ENCODE measurements at regions not wholly inside any gene's neighbourhood (a gene's known extent, or its start where the extent isn't known, plus 50 kb on each side); places are given as distances from the start of the nearest gene placed in this dataset.

GRCh38 chr3:113117511-113118234, 93.7 kb upstream of the BOC start:
- CTCF ChIA-PET, result no interaction called here
- peak; percentile 32 for DNase-seq (ENCODE audit: low spot score)
- TF ChIP-seq, protein P1, sequence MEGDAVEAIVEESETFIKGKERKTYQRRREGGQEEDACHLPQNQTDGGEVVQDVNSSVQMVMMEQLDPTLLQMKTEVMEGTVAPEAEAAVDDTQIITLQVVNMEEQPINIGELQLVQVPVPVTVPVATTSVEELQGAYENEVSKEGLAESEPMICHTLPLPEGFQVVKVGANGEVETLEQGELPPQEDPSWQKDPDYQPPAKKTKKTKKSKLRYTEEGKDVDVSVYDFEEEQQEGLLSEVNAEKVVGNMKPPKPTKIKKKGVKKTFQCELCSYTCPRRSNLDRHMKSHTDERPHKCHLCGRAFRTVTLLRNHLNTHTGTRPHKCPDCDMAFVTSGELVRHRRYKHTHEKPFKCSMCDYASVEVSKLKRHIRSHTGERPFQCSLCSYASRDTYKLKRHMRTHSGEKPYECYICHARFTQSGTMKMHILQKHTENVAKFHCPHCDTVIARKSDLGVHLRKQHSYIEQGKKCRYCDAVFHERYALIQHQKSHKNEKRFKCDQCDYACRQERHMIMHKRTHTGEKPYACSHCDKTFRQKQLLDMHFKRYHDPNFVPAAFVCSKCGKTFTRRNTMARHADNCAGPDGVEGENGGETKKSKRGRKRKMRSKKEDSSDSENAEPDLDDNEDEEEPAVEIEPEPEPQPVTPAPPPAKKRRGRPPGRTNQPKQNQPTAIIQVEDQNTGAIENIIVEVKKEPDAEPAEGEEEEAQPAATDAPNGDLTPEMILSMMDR (conservative IDR thresholded peaks at IDR 0.05; ENCODE audit: low read depth), result no peak
- H3K27ac ChIP-seq, result no peak overlapping the region
- POLR2A ChIA-PET (ENCODE audit: low non-redundant PET), result no interaction called here

- DNase-seq (ENCODE audit: low spot score), result no peak
- POLR2A ChIA-PET (ENCODE audit: low non-redundant PET), result no interaction called here
- no peak overlapping the region for H3K27ac ChIP-seq
- CTCF ChIA-PET, result no interaction called here
- TF ChIP-seq, protein P1 (conservative IDR thresholded peaks at IDR 0.05; ENCODE audit: low read depth), result no peak
Observed at GRCh38 chr3:113118336-113118735, 93.0 kb upstream of the BOC start.

DNA sequence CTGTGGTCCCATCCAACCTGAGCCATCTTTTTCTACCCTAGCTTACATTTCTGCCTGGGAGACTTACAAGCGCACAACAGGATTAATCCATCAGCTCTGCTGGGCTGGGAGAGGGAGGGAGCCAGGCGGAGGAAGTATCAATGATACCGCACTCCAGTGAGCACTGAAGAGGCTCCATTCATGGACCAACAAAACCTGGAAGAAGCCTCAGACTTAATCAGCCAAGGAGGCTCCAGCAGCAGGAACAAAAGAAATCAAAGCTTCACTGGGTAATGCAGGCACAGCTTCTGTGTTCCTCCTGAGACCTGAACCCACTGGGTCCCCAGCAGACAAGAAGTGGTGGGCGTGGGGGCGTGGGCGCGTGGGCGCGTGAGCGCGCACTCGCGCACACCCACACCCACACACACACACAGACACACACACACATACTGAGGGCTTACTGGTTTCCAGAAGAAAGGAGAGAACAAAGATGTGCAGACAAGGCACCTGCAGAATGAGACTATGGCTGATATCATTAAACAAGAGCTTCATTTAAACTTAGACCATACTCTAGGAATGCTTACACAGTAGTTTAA, 87.0 kb upstream of the BOC start:
- no peak overlapping the region for H3K27ac ChIP-seq
- TF ChIP-seq, protein P1 (conservative IDR thresholded peaks at IDR 0.05; ENCODE audit: low read depth), result no peak
- no peak for DNase-seq (ENCODE audit: low spot score)
- ChIA-PET CTCF (no interaction called here), POLR2A (ENCODE audit: low non-redundant PET) (no interaction called here)

- ChIA-PET POLR2A (ENCODE audit: low non-redundant PET) (no interaction called here), CTCF (interaction anchor here (0.9 kb wide), 1 partner anchor 162 kb away, joined by 4 read pairs; no protein-coding TSS in a partner anchor)
- DNase-seq (ENCODE audit: low spot score), result no peak
- TF ChIP-seq, protein P1 (conservative IDR thresholded peaks at IDR 0.05; ENCODE audit: low read depth), result no peak
- H3K27ac ChIP-seq, result no peak overlapping the region
Observed at GRCh38 chr3:113125951-113126350, 85.4 kb upstream of the BOC start.

DNA sequence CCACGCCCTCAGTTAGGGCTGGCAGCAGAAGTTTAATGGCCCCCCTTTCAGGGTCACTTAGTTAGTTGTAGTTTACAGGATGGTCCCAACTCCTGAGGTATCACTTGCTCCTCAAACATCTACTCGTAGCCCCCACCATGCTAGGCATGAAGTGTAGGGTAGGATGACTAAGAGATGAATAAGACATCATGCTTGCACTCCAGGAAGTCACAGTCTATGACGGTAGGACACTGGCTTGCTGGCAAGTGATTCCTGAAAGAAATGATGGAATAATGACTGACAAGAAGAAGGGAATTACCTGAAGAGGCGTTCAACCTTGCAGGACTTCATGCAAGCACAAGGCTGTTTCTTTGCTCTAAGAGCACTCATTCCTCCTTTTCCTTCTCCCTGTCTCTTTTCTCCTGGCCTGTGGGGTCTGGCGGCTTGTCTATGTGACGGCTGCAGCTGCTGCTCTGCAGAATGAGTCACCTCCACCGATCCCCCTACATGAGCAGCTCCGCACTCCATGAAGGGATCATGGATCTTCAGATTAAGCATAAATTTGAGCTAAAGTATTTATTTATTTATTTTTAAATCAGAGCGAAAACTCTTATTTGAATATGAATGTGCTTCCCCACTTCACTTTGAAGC, 82.9 kb upstream of the BOC start:
- CTCF ChIA-PET, result no interaction called here
- H3K27ac ChIP-seq, result no peak overlapping the region
- no peak for DNase-seq (ENCODE audit: low spot score)
- TF ChIP-seq, protein P1 (conservative IDR thresholded peaks at IDR 0.05; ENCODE audit: low read depth), result no peak
- POLR2A ChIA-PET (ENCODE audit: low non-redundant PET), result no interaction called here

DNA sequence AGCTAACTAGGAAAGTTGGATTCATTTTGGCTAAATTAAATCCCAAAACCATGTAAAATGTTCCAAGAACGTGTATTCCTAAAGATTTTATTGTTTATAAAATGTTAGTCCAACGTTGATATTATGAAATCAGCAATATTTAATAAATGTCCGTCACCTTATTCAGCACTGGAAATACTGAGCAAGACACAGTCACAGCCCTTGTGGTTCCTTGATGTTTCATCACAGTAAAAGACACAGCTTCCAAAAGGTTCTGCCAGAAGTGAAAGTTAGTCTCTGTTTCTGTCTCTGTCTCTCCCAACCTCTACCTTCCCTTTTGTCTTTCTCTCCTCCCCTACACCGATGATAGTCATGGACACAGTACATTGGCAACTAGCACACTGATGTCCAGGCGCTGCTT, 82.2 kb upstream of the BOC start:
- TF ChIP-seq, protein P1 (conservative IDR thresholded peaks at IDR 0.05; ENCODE audit: low read depth), result no peak
- ChIA-PET POLR2A (ENCODE audit: low non-redundant PET) (no interaction called here), CTCF (no interaction called here)
- DNase-seq (ENCODE audit: low spot score), result no peak
- H3K27ac ChIP-seq, result no peak overlapping the region

Data from RWPE1 (cell line).